ENCODE measurements at regions not wholly inside any gene's neighbourhood (a gene's known extent, or its start where the extent isn't known, plus 50 kb on each side); places are given as distances from the start of the nearest gene placed in this dataset.

DNA sequence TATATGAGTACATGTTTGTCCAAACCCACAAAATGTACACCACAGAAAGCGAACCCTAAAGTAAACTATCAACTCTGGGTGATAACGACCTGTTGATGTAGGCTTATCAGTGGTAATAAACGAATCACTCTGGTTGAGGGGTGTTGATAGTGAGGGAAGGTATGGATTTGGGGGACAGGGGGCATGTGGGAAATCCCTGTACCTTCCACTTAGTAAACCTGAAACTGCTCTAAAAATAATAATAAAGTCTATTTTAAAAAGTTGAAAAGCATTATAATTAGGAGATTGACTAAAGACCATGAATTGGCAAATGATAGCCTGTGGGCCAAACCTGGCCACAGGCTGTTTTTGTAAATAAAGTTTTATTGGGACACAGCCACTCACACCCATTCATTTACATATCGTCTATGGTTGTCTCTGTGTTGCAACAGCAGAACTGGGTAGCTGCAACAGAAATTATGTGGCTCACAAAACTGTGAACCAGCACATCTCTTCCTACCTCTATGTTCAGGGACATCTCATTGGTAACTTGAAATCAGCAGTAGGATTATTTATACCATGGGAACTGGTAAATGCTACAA lies 85.5 kb upstream of the CDYL2 start:
- no peak for TF ChIP-seq POLR2A (IDR thresholded peaks at IDR 0.05)
- TF ChIP-seq, protein P1, sequence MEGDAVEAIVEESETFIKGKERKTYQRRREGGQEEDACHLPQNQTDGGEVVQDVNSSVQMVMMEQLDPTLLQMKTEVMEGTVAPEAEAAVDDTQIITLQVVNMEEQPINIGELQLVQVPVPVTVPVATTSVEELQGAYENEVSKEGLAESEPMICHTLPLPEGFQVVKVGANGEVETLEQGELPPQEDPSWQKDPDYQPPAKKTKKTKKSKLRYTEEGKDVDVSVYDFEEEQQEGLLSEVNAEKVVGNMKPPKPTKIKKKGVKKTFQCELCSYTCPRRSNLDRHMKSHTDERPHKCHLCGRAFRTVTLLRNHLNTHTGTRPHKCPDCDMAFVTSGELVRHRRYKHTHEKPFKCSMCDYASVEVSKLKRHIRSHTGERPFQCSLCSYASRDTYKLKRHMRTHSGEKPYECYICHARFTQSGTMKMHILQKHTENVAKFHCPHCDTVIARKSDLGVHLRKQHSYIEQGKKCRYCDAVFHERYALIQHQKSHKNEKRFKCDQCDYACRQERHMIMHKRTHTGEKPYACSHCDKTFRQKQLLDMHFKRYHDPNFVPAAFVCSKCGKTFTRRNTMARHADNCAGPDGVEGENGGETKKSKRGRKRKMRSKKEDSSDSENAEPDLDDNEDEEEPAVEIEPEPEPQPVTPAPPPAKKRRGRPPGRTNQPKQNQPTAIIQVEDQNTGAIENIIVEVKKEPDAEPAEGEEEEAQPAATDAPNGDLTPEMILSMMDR (IDR thresholded peaks at IDR 0.05) = no peak

Data from heart left ventricle (tissue), 13 donors.